Muscle of leg (tissue), 3 donors: ENCODE measurements at regions not wholly inside any gene's neighbourhood (a gene's known extent, or its start where the extent isn't known, plus 50 kb on each side); places are given as distances from the start of the nearest gene placed in this dataset.
A peak's percentile ranks its signal among the peaks of the same experiment; 100 is the strongest.
"Not testable (repeated sequence)": the region's sequence is repeated elsewhere in the genome, so short reads cannot be mapped to it uniquely, and the experiment has no call there.

Experiments used
- DNase-seq: peaks from one replicate; pipeline ENCODE4 v3.0.0; 2013
- H3K27ac ChIP-seq: one replicate; pipeline ENCODE4 v1.5.1; 2013; ENCODE audit warnings: mild to moderate bottlenecking, low read length, control low read depth
- H3K27me3 ChIP-seq: one replicate; pipeline ENCODE4 v1.6.1; 2013; ENCODE audit warnings: low read length; ENCODE audit not compliant: control insufficient read depth, insufficient read depth
- H3K36me3 ChIP-seq: one replicate; pipeline ENCODE4 v1.6.1; 2013; ENCODE audit warnings: low read length; ENCODE audit not compliant: control insufficient read depth, insufficient read depth
- H3K4me1 ChIP-seq: one replicate; pipeline ENCODE4 v1.6.1; 2013; ENCODE audit warnings: low read length; ENCODE audit not compliant: control insufficient read depth, insufficient read depth
- H3K4me3 ChIP-seq: one replicate; pipeline ENCODE4 v1.5.1; 2013; ENCODE audit warnings: low read length, control low read depth
- H3K9me3 ChIP-seq: replicated peaks from 2 replicates; pipeline ENCODE4 v1.6.1; 2013; ENCODE audit warnings: low read depth, low read length; ENCODE audit not compliant: control insufficient read depth
- WGBS: methylation state at CpG from one replicate; pipeline ENCODE4 v1.1.5; 2013; ENCODE audit warnings: missing lambda C conversion rate; ENCODE audit not compliant: insufficient coverage; 5-methylcytosine and 5-hydroxymethylcytosine counted together

- no peak overlapping the region for H3K27ac ChIP-seq
- H3K36me3 ChIP-seq: no peaks in the 10 kb centered on the region
- H3K4me1 ChIP-seq: no peaks in the 10 kb centered on the region
- DNase-seq: no peak
- no peak overlapping the region for H3K4me3 ChIP-seq
- no peaks in the 10 kb centered on the region for H3K27me3 ChIP-seq
- no peaks in the 10 kb centered on the region for H3K9me3 ChIP-seq
- no CpG with 5 or more reads among the region's 4 CpGs for WGBS
These were observed 51.5 kb upstream of the MELK start for GRCh38 chr9:36521148-36521547.

- DNase-seq: no peak
- Histone ChIP-seq H3K9me3 (no peaks in the 10 kb centered on the region), H3K4me3 (no peak overlapping the region), H3K36me3 (no peaks in the 10 kb centered on the region), H3K27me3 (no peaks in the 10 kb centered on the region), H3K4me1 (no peaks in the 10 kb centered on the region), H3K27ac (no peak overlapping the region)
These were observed 55.6 kb upstream of the MELK start for GRCh38 chr9:36517131-36517530.

GRCh38 chr9:36504156-36504555, 68.5 kb upstream of the MELK start:
- Histone ChIP-seq H3K27me3 (no peaks in the 10 kb centered on the region), H3K4me1 (no peaks in the 10 kb centered on the region), H3K36me3 (no peaks in the 10 kb centered on the region), H3K9me3 (no peaks in the 10 kb centered on the region), H3K27ac (no peak overlapping the region), H3K4me3 (no peak overlapping the region)
- no peak for DNase-seq
- no CpG with 5 or more reads among the region's 4 CpGs for WGBS

- H3K4me3 ChIP-seq: no peak overlapping the region
- 87% methylated on average over 5 of the region's 6 CpGs for WGBS
These were observed 69.3 kb upstream of the MELK start for GRCh38 chr9:36503172-36504088.

GRCh38 chr9:36501727-36502126, 71.0 kb upstream of the MELK start:
- WGBS: 71% methylated on average over 3 of the region's 3 CpGs
- no peaks in the 10 kb centered on the region for H3K27me3 ChIP-seq
- H3K4me1 ChIP-seq: no peaks in the 10 kb centered on the region
- no peak overlapping the region for H3K4me3 ChIP-seq
- no peak for DNase-seq
- H3K36me3 ChIP-seq: no peaks in the 10 kb centered on the region
- H3K27ac ChIP-seq: no peak overlapping the region
- H3K9me3 ChIP-seq: no peaks in the 10 kb centered on the region

More at GRCh38 chr9:36503172-36504088, 69.3 kb upstream of the MELK start:
- H3K27me3 ChIP-seq: no peaks in the 10 kb centered on the region
- H3K36me3 ChIP-seq: no peaks in the 10 kb centered on the region
- no peak for DNase-seq
- H3K27ac ChIP-seq: no peak overlapping the region
- H3K4me1 ChIP-seq: no peaks in the 10 kb centered on the region
- no peaks in the 10 kb centered on the region for H3K9me3 ChIP-seq

GRCh38 chr9:36500931-36501330, 71.8 kb upstream of the MELK start:
- H3K9me3 ChIP-seq, H3K4me3 ChIP-seq, H3K27me3 ChIP-seq, H3K4me1 ChIP-seq, DNase-seq, H3K36me3 ChIP-seq, H3K27ac ChIP-seq: not testable (repeated sequence)
- no CpG with 5 or more reads among the region's 2 CpGs for WGBS

GRCh38 chr9:36499174-36499890, 73.4 kb upstream of the MELK start:
- no peaks in the 10 kb centered on the region for H3K27me3 ChIP-seq
- H3K4me3 ChIP-seq: no peak overlapping the region
- no peak for DNase-seq
- H3K4me1 ChIP-seq: no peaks in the 10 kb centered on the region
- WGBS: 27% methylated on average over 4 of the region's 8 CpGs
- no peaks in the 10 kb centered on the region for H3K9me3 ChIP-seq
- H3K27ac ChIP-seq: no peak overlapping the region
- no peaks in the 10 kb centered on the region for H3K36me3 ChIP-seq

- DNase-seq, H3K4me1 ChIP-seq, H3K36me3 ChIP-seq, H3K27ac ChIP-seq, H3K9me3 ChIP-seq, H3K27me3 ChIP-seq, H3K4me3 ChIP-seq: not testable (repeated sequence)
- 93% methylated on average over 4 of the region's 6 CpGs for WGBS
These were observed 79.1 kb upstream of the MELK start for GRCh38 chr9:36493564-36493963.

- no peaks in the 10 kb centered on the region for H3K27me3 ChIP-seq
- no peak overlapping the region for H3K27ac ChIP-seq
- DNase-seq: peak; percentile 60
- WGBS: no CpG with 5 or more reads among the region's 2 CpGs
- no peaks in the 10 kb centered on the region for H3K9me3 ChIP-seq
- H3K4me1 ChIP-seq: peaks cover 12% of the 10 kb centered on the region
- no peak overlapping the region for H3K4me3 ChIP-seq
- no peaks in the 10 kb centered on the region for H3K36me3 ChIP-seq
These were observed 79.8 kb upstream of the MELK start for GRCh38 chr9:36492865-36493264.

- H3K9me3 ChIP-seq: no peaks in the 10 kb centered on the region
- no peak for DNase-seq
- H3K36me3 ChIP-seq: no peaks in the 10 kb centered on the region
- H3K27me3 ChIP-seq: no peaks in the 10 kb centered on the region
- no peak overlapping the region for H3K27ac ChIP-seq
- H3K4me3 ChIP-seq: no peak overlapping the region
- H3K4me1 ChIP-seq: peaks cover 25% of the 10 kb centered on the region
- WGBS: 98% methylated on average over 6 of the region's 8 CpGs
These were observed 83.2 kb upstream of the MELK start for GRCh38 chr9:36489453-36489852.
